ENCODE measurements at regions not wholly inside any gene's neighbourhood (a gene's known extent, or its start where the extent isn't known, plus 50 kb on each side); places are given as distances from the start of the nearest gene placed in this dataset.

DNA sequence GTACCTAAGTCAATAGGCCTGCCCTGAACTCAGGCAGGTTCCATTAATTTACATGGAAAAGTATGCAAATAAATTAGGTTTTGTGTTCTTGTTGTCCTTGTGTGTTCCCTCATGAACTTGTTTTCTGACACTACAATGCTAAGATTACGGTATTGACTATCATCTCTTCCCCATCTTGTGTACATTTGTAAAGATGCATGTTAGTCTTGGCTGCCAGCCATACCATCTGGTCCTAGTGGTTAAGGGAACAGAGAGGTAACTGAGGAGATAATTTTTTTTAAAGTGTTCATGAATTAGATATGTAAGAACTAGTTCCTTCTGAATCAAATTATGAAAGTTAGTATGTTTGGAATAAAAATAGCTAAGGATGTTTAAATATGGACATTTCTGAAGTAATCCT is 167.6 kb upstream of the ADAMTS5 start:
- no peak for TF ChIP-seq POLR2A (IDR thresholded peaks at IDR 0.05; ENCODE audit: low read length)
- TF ChIP-seq GATA1 (IDR thresholded peaks at IDR 0.05; ENCODE audit: low read depth, low read length): no peak
